GM19395 (cell line): ENCODE measurements at regions not wholly inside any gene's neighbourhood (a gene's known extent, or its start where the extent isn't known, plus 50 kb on each side); places are given as distances from the start of the nearest gene placed in this dataset.

ENCODE experiments used
- ATAC-seq: cut with Tn5 transposase; IDR thresholded peaks from one replicate; pipeline ENCODE4 v1.9.1; 2021; ENCODE audit warnings: mild to moderate bottlenecking, moderate library complexity; ENCODE audit not compliant: unreplicated experiment

- ATAC-seq, result no peak
Measured at GRCh38 chr22:25365491-25366261, 146.2 kb downstream of the CRYBB2 start.

DNA sequence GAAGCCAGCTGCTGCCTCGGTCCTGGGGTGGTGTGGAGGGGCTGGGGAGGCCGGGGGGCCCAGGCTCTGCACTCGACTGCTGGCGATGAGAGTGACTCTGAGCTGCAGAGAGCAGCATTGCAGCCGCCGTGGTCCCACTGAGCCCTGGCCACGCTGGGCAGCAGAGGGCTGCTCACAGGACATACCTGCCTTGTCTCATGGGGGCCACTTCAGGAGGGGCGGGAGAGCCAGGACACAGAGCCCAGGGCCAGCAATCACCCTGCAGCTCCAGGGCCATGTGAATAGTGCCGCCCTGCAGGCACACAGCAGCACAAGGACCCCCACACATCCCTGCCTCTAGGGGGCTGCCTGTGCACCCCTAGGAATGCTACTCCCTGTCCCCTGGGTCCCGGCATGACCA, 147.0 kb downstream of the CRYBB2 start:
- no peak for ATAC-seq

DNA sequence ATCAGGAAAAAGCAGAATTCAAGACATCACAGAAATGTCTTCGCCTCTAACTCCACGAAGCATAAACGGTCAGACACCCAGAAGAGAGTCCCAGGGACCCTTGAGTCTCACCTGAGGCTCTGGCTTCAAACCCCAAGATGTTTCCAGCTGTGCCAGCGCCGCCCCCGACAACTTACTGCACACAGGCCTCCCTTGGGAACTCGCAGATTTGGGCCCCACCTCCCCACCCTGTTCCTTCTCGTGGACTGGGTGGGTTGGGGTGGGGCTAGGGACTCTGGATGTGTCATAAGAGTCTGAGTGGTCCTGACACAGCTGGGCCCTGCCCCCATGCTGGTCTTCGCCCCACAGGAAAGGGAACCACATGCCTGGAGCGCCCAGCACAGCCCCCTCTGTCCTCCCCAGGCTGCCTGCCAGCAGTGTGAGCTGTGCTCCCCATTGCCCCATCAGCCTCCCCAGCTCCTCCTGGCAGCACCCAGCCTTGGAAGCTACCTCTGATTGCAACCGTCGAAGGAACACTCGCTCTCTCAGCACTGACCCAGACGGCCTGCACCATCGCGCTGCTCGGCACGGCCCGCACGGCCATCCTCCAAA, 147.5 kb downstream of the CRYBB2 start:
- ATAC-seq, result no peak

DNA sequence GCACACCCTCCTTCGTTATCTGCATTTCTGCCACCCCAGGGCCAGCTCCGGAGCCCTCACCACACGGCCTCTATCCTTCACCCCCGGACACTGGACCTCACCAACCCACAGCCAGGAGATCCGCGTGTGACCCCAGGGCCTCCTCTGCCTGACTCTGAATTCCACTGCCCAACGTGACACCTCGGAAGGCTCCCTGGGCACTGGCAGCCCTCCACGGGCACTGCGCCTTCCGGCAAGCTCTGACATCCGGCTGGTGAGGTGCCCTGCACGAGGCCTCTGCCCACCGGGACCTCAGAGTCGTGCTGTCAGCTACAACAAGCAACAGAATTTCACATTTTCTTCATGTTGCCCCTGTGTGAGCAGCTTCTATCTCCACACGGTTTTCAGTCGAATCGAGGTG, 148.3 kb downstream of the CRYBB2 start:
- ATAC-seq, result no peak

DNA sequence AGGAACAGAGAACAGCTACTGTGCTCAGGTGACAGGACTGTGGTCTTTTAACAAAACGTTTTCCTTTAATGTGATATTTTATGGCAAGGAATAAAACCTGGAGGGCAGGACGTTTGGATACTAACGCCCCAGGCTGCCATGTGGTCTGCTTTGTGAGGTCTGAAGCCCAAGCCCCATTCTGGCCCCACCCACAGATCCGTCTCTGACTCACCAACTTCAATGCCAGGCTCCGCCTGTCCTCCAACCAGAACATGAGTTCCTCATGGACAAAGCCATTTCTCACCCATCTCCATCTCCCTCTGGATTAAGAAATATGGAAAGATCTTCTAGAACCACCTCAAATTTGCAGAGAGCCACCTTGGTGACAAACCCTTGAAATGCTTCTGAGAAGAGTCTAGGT, 148.8 kb downstream of the CRYBB2 start:
- no peak for ATAC-seq

DNA sequence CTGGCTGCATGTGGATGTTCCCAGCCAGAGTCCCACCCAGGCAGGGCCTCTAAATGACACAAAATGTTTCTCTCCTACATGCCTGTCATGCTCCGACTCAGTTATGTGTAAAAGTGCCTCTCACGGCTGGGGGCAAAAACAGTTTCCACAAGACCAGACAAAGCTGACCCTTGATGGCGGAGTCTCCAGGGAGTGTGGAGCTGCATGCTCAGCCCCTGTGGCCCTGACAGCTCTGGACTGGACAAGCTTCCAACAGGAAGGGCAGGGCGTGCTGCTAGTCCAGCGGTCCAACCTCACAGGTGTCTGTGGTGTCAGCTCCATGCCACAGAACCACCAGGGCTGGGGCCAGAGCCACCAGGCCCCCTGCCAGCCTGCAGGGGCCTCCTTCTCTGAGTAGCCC, 149.6 kb downstream of the CRYBB2 start:
- no peak for ATAC-seq

GRCh38 chr22:25370322-25370721, 150.9 kb downstream of the CRYBB2 start:
- ATAC-seq, result no peak

- no peak for ATAC-seq
Measured at GRCh38 chr22:25372000-25372595, 152.7 kb downstream of the CRYBB2 start.

GRCh38 chr22:25373961-25374360, 154.5 kb downstream of the CRYBB2 start:
- no peak for ATAC-seq

DNA sequence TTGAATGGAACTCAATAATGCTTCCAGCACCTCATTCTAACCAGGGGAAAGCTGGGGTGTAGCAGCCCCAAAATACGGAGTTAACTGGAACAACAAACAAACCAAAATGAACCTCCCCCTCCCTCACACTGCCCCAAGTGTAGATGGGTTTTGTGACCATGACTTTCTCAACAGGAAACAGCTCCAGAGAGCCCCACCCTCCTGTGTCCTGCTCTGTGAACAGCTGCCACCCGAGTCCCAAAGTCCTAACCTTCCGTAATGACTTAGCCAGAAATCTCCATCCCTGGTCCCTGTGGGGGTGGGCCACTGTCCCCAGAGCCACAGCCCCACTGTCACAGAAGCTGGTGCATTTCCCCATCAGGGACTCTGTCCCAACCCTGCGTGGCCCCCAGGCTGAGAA, 155.4 kb downstream of the CRYBB2 start:
- no peak for ATAC-seq

DNA sequence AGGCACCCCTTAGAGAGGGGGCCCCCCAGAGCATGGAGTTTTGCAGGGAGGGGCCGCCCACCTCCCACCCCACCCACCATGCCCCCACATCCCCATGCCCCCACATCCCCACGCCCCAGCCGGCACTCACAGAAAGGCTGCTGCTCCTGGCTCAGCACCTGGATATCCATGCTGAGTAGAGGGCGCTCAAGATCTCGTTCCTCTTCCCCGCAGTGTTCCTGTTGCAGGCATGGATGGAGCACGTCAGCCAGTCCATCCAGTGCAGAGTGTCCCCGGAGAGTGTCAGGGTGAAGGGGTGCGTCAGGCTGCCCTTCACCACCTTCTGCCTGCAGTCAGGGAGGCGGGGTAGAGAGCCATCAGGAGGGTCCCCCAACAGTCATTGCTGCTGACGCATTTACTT, 156.2 kb downstream of the CRYBB2 start:
- no peak for ATAC-seq

- ATAC-seq, result no peak
Measured at GRCh38 chr22:25377699-25378098, 158.3 kb downstream of the CRYBB2 start.

- no peak for ATAC-seq
Measured at GRCh38 chr22:25380122-25380747, 160.8 kb downstream of the CRYBB2 start.

DNA sequence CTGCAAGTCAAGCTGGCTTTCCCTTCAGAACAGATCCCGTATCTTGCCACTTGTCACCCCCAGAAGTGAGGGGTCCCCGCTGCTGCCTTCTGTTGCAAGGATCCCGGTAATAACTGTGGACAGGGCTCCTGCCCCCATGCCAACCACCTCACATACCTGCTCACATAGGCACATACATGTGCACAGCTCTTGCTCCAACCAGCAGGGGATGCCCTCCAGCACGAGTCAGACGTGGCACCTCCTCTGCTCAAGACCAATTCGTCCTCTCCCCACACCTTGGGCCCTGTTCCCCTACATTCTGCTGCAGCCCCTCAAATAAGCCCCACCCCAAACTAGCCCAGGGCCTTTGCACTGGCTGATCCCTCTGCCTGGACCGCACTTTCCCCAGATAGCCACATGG, 163.3 kb downstream of the CRYBB2 start:
- ATAC-seq, result no peak

GRCh38 chr22:25383278-25383820, 163.9 kb downstream of the CRYBB2 start:
- no peak for ATAC-seq

DNA sequence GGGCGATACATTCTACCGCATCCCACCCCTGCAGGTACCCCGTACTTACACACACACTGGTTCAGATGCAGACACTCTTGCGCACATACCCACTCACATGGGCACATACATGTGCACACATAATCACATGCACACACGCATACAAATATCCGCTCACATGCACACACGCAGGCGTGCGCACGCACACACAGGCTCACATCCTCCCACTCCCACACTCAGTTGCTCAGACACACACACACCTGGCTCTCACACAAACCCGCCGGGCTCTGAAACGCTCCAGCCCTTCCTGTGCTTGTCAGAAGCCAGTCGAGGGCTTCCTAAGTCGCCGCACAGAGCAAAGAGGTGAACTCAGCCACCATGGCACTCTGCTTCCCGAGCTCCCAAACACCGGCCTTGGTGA, 164.5 kb downstream of the CRYBB2 start:
- no peak for ATAC-seq

DNA sequence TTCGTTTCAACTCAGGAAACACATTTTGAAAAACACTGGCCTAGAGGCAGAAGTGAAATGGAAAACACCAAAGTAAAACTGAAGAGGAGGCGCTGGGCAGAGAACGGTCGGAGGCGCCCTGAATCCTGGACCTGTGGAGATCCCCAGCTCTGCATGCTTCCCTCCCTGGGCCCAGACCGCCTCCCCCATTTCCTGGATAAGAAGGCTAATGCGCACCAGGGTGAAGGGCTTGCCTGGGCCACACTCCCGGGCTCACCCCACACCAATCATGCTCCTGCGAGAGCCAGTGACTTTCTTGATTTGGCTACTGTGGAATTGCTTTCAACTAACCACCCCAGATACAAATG, 167.1 kb downstream of the CRYBB2 start:
- ATAC-seq, result no peak

DNA sequence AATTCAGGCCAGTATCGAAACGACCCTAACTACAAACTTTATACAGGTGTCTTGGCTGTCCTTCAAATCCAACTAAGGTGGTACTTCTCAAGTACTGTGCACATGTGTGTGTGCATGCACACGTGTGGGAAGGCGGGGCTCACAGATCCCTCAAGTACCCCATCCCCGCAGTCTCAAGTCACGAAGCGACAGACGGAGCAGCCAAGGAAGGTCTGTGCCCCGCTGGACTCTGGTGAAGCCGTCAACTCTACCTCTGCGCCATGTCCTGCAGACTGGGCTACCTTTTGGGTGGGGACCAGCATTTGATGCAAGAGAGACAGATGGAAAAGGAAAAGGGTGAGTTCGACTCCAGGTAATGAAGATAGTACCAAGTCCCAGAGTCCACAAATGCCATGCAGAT, 169.0 kb downstream of the CRYBB2 start:
- ATAC-seq, result no peak

DNA sequence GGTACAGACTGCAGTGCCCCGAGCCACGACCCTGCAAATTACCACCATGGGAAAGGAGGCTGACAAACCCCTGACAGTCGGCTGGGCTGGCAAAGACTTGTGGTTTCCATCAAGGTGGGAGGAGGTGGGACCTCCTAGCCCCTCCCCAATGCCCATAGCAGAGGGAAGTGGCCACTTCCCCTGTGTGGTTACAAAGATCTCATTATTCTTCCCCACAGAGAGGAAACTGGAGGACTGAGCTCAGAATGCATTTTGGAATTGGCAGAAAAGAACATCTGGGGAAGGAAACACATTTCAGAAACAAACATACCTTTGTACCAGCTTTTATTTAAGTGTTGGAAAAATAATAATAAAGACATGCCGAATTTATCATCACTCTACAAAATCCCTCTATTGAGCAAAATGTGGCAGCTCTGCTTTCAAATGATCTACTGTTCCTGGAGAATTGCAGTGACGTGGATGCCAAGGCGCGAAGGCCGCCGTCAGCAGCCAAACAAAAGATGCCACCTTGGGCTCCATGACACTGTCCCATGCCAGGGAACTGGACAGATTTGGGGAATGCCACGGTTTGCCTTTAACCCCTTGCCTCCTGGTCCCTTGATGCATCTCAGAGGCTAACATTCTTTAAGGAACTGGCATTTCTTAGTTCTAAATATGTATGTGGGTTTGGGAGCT, 169.6 kb downstream of the CRYBB2 start:
- ATAC-seq, result no peak

DNA sequence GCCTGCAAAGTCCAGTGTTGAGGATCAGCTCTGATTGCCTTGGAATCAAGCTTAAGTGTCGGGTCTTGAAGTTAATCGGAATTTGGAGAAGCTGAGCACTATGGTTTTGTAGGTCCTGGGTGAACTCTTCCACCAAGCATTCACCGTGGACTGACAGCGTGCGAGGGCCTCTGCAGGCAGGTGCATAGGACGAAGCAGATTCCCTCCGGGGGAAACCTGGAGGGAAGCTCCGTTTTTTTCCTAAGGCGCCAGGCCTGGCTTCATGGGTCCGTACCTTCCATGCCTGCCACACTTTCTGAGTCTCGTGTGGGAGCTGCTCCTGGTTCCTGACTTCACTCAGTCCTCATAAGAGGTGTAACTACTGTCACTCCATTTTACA, 170.1 kb downstream of the CRYBB2 start:
- no peak for ATAC-seq
